DLD1 (cell line): ENCODE measurements at regions not wholly inside any gene's neighbourhood (a gene's known extent, or its start where the extent isn't known, plus 50 kb on each side); places are given as distances from the start of the nearest gene placed in this dataset.
"Not testable (repeated sequence)": the region's sequence is repeated elsewhere in the genome, so short reads cannot be mapped to it uniquely, and the experiment has no call there.

Source experiments
- in situ Hi-C: cut with HindIII; loops from 2 replicates; pipeline ENCODE4 v1.10.0; 2017; ENCODE audit warnings: low sequenced_read_pairs

GRCh38 chr1:70812442-70813109 lies 235.0 kb downstream of the PTGER3 start:
- in situ Hi-C loops = no loop called here

DNA sequence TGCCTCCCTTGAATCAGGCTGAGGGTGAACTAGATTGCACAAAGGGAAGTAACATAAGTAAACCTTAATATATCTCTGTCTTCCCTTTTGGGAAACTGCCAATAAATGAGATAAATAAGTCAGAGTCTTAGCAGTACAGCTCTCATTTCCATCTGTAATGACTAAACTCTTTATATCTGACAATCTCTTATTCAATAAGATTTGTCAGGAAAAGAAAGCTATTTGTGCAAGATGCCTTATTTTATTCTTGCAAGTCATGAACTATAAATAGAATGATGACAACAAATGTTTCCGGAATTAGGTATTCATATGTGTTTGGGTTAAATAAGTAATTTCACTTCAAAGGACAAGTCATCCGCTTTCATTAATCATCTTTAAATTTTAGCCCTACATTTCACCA lies 229.2 kb downstream of the PTGER3 start:
- in situ Hi-C loops = no loop called here

GRCh38 chr1:70819231-70819630 lies 228.4 kb downstream of the PTGER3 start:
- in situ Hi-C loops = no loop called here

DNA sequence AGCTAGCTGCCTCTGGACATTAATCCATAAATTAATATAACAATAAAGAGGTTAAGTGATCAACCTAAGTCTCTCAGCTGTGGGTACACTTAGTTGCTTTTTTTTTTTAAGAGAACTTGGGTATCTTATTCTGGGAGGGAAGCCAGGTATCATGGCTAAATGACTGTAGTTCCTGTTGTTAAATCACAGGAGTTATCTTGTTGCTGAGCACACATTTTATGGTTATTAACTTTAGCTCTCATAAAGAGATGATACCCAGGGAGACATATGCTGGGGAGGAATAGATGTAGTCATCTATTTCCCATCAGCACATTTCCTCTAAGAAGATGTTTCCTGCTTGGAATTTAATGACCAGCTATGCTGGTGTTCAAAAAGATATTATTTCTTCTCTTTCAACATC lies 227.8 kb downstream of the PTGER3 start:
- in situ Hi-C loops = no loop called here

- in situ Hi-C loops = no loop called here
Observed at GRCh38 chr1:70820396-70820795, 227.2 kb downstream of the PTGER3 start.

- in situ Hi-C loops = no loop called here
Observed at GRCh38 chr1:70820995-70821394, 226.6 kb downstream of the PTGER3 start.

DNA sequence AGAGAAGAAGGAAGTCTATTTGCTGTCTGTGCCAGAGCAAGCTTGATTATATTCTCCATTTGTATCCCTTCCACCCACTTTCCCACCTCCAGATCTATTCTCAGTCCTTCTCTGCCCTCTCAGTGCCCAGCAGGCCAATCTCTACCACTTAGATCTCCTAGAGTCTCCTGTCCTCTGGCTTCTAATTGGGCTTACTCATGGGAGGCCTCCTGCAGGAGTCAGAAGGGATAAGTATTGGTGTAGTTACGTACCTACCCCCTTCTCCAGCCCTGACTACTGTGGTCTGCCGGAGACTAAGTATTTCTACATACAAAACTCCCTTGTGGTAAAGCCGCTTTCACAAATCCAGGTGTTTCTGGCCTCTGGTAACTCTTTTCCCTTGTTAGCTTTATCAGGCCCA lies 221.2 kb downstream of the PTGER3 start:
- in situ Hi-C loops = no loop called here

- in situ Hi-C loops = no loop called here
Observed at GRCh38 chr1:70827030-70827429, 220.6 kb downstream of the PTGER3 start.

GRCh38 chr1:70828177-70828576 lies 219.4 kb downstream of the PTGER3 start:
- in situ Hi-C loops = no loop called here

DNA sequence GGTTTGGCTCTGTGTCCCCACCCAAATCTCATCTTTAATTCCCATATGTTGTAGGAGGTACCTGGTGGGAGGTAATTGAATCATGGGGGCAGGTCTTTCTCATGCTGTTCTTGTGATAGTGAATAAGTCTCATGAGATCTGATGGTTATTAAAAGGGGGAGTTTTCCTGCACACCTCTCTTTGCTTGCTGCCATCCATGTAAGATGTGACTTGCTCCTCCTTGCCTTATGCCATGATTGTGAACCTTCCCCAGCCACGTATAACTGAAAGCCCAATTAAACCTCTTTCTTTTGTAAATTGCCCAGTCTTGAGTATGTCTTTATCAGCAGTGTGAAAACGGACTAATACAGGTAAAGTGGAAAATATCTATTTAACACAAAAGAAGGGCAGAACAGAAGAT lies 213.3 kb downstream of the PTGER3 start:
- in situ Hi-C loops = not testable (repeated sequence)

GRCh38 chr1:70836456-70836855 lies 211.2 kb downstream of the PTGER3 start:
- in situ Hi-C loops = no loop called here

DNA sequence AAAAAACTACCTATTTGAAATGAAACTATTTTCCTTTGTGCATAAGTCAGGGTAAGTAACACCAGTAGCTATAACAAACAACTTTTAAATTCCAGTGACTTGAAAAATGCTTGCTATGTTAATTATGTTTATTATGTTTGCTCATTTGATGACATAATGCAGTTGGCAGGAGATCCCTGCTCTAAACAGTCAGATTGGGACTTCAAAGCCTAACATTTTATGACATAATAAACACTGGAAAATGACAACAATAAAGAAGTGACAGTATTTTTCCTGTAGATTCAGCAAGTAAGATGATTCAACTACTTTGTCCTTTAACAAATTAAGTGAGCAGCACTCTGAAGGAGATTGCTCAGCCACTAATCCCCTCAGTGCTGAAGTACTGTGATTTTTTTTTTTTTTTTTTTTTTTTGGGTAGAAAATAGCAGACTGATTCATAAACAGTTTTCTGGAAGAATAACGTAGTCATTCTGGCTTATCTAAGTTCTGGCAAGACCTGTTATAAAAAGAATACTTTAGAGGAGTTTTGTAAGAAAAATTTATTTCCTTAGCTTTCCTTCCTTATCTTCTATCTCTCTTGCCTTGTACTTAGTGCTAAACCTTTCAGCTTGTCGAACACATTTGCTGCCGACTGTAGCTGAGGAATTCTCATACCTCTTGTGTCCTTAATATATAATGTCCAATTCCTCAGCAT lies 207.2 kb downstream of the PTGER3 start:
- in situ Hi-C loops = no loop called here

GRCh38 chr1:70842562-70842961 lies 205.1 kb downstream of the PTGER3 start:
- in situ Hi-C loops = no loop called here

GRCh38 chr1:70843452-70843851 lies 204.2 kb downstream of the PTGER3 start:
- in situ Hi-C loops = no loop called here

GRCh38 chr1:70847013-70847412 lies 200.6 kb downstream of the PTGER3 start:
- in situ Hi-C loops = no loop called here

DNA sequence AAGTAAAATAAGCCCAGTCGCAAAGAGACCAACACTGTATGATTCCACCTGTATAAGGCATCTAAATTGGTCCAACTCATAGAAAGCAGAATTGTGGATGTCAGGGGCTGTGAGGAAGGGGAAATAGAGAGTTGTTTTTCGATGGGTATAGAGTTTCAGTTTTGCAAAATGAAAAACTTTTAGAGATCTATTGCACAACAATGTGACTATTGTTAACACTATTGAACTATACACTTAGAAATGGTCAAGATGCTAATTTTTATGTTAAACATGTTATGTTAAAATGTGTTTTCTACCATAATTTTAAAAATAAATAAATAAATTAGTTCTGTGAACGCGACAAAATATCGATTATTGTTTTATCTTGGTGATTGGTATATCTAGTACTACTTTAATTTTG lies 192.4 kb downstream of the PTGER3 start:
- in situ Hi-C loops = no loop called here

GRCh38 chr1:70856201-70856600 lies 191.4 kb downstream of the PTGER3 start:
- in situ Hi-C loops = no loop called here

- in situ Hi-C loops = no loop called here
Observed at GRCh38 chr1:70863239-70863638, 184.4 kb downstream of the PTGER3 start.

DNA sequence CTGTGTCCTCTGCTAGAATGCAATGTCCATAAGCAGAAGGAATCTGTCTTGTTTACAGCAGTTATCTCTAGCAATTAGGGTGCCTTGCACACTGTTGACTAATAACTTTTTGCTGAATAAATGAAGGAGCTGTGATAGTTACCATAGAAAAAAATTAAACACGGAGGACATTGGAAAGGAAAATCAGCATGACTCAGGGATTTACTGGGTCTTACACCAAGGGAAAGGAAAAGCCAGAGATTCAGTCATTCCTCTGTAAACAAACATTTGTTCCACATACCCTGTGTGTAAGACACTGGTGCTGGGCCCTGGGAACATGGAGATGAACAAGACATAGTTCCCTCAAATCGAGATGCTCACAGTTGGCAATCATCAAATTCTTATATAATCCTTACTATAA lies 183.3 kb downstream of the PTGER3 start:
- in situ Hi-C loops = no loop called here

GRCh38 chr1:70866542-70867264 lies 180.9 kb downstream of the PTGER3 start:
- in situ Hi-C loops = no loop called here

- in situ Hi-C loops = no loop called here
Observed at GRCh38 chr1:70871790-70872189, 175.8 kb downstream of the PTGER3 start.

DNA sequence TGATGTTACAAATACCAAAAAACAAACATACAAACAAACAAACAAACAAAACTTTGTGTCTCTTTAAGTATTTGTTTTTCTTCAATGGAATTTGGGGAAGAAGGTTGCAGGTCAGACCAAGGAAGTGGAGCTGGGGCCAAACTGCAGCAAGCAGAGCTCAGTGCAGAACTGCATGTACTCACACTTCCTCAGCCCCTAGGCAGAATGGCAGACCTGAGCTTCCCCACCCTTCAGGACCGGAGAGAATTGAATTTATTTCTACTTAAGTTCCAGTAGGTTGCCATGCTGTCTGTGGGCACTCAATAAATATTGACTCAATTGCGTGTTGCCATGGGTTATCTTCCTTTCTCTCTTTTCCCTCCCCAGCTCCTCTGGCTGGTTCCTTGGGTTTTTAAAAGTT lies 173.6 kb downstream of the PTGER3 start:
- in situ Hi-C loops = no loop called here
